SK-N-SH treated with all-trans-retinoic acid at 6 μM for 48 hours (cell line): ENCODE measurements at regions not wholly inside any gene's neighbourhood (a gene's known extent, or its start where the extent isn't known, plus 50 kb on each side); places are given as distances from the start of the nearest gene placed in this dataset.

ENCODE experiments used
- ATAC-seq: fragments of 200-7000 bp; cut with Tn5 transposase; 3 replicates; pipeline ENCODE4 v1.9.1; 2020; ENCODE audit warnings: mild to moderate bottlenecking, moderate library complexity
- ARNTL ChIP-seq: fragments of 450-650 bp; formaldehyde crosslinking; IDR thresholded peaks from 2 replicates; pipeline ENCODE4 v1.5.0; 2020; ENCODE audit warnings: low read depth, mild to moderate bottlenecking, moderate library complexity, borderline replicate concordance
- BACH2 ChIP-seq: fragments of 250-450 bp; sonication (Bioruptor Pico); IDR thresholded peaks from 2 replicates; pipeline ENCODE4 v1.9.0; 2021; ENCODE audit warnings: mild to moderate bottlenecking, borderline replicate concordance
- CSDC2 ChIP-seq: fragments of 250-450 bp; sonication (Bioruptor Pico); IDR thresholded peaks from 2 replicates; pipeline ENCODE4 v1.5.0; 2020; ENCODE audit warnings: mild to moderate bottlenecking, moderate library complexity
- ESRRG ChIP-seq: fragments of 250-450 bp; sonication (Bioruptor Pico); IDR thresholded peaks from 2 replicates; pipeline ENCODE4 v1.6.1; 2021; ENCODE audit warnings: mild to moderate bottlenecking
- GLIS3 ChIP-seq: fragments of 250-450 bp; sonication (Bioruptor Pico); IDR thresholded peaks from 2 replicates; pipeline ENCODE4 v1.5.0; 2020; ENCODE audit warnings: mild to moderate bottlenecking, moderate library complexity
- ISL1 ChIP-seq: fragments of 250-450 bp; sonication (Bioruptor Pico); IDR thresholded peaks from 2 replicates; pipeline ENCODE4 v2.1.2; 2022; ENCODE audit warnings: mild to moderate bottlenecking, moderate library complexity
- PPARA ChIP-seq: fragments of 250-450 bp; sonication (Bioruptor Pico); IDR thresholded peaks from 2 replicates; pipeline ENCODE4 v1.5.0; 2020; ENCODE audit warnings: mild to moderate bottlenecking, borderline replicate concordance
- RARB ChIP-seq: fragments of 250-450 bp; sonication (Bioruptor Pico); IDR thresholded peaks from 2 replicates; pipeline ENCODE4 v1.8.0; 2021; ENCODE audit warnings: mild to moderate bottlenecking, moderate library complexity
- SNAI2 ChIP-seq: fragments of 250-450 bp; sonication (Bioruptor Pico); IDR thresholded peaks from 2 replicates; pipeline ENCODE4 v1.5.0; 2020; ENCODE audit warnings: mild to moderate bottlenecking, moderate library complexity
- TCF4 ChIP-seq: fragments of 250-450 bp; sonication (Bioruptor Pico); IDR thresholded peaks from 2 replicates; pipeline ENCODE4 v1.8.0; 2021; ENCODE audit warnings: mild to moderate bottlenecking, moderate library complexity, borderline replicate concordance
- TOX ChIP-seq: fragments of 250-450 bp; sonication (Bioruptor Pico); IDR thresholded peaks from 2 replicates; pipeline ENCODE4 v1.8.0; 2021; ENCODE audit warnings: mild to moderate bottlenecking, moderate library complexity, borderline replicate concordance
- ZC3H10 ChIP-seq: fragments of 250-450 bp; sonication (Bioruptor Pico); IDR thresholded peaks from 2 replicates; pipeline ENCODE4 v1.5.1; 2021; ENCODE audit warnings: mild to moderate bottlenecking, moderate library complexity
- ZNF565 ChIP-seq: fragments of 450-650 bp; formaldehyde crosslinking; conservative IDR thresholded peaks from 2 replicates; pipeline ENCODE4 v1.5.0; 2020; ENCODE audit warnings: low read depth, mild to moderate bottlenecking, moderate library complexity
- ZNF70 ChIP-seq: fragments of 450-650 bp; formaldehyde crosslinking; IDR thresholded peaks from 2 replicates; pipeline ENCODE4 v1.5.0; 2020; ENCODE audit warnings: mild to moderate bottlenecking, moderate library complexity
- ZNF8 ChIP-seq: fragments of 450-650 bp; formaldehyde crosslinking; IDR thresholded peaks from 2 replicates; pipeline ENCODE4 v1.5.0; 2020; ENCODE audit warnings: mild to moderate bottlenecking, moderate library complexity
- TF ChIP-seq, protein P1 (sequence below): fragments of 250-450 bp; sonication (Bioruptor Pico); IDR thresholded peaks from 2 replicates; pipeline ENCODE4 v1.5.0; 2020; ENCODE audit warnings: mild to moderate bottlenecking, moderate library complexity
- TF ChIP-seq, protein P2 (sequence below): fragments of 250-450 bp; sonication (Bioruptor Pico); IDR thresholded peaks from 2 replicates; pipeline ENCODE4 v1.8.0; 2021; ENCODE audit warnings: low read depth, mild to moderate bottlenecking, moderate library complexity, borderline replicate concordance
- TF ChIP-seq, protein P3 (sequence below): fragments of 250-450 bp; sonication (Bioruptor Pico); IDR thresholded peaks from 2 replicates; pipeline ENCODE4 v1.5.1; 2020; ENCODE audit warnings: low read depth, mild to moderate bottlenecking, moderate library complexity
- TF ChIP-seq, protein P4 (sequence below): fragments of 250-450 bp; sonication (Bioruptor Pico); IDR thresholded peaks from 2 replicates; pipeline ENCODE4 v1.8.0; 2020; ENCODE audit warnings: mild to moderate bottlenecking, moderate library complexity, borderline replicate concordance
- TF ChIP-seq, protein P5 (sequence below): fragments of 250-450 bp; sonication (Bioruptor Pico); IDR thresholded peaks from 2 replicates; pipeline ENCODE4 v1.5.1; 2021; ENCODE audit warnings: mild to moderate bottlenecking, moderate library complexity

DNA sequence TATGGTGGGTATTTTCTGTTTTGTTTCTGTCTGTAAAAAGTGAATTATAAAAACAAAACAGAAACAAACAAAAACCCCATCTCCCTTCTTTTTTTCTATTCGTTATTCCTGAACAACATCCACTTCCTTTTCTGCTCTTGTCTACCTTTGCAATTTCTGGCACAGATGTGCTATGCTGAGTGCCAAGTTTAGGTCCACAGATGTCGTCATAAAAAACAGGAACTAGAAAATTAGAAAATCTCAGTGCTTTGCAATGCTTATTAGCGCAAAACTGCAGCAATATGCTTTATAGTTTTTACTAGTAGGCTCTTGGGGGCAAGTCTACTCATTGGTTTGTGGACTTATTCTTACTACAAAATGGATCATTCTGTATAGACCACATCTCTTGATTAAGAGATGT is 94.2 kb upstream of the PRKCQ start (continued):
- TF ChIP-seq, protein P1, sequence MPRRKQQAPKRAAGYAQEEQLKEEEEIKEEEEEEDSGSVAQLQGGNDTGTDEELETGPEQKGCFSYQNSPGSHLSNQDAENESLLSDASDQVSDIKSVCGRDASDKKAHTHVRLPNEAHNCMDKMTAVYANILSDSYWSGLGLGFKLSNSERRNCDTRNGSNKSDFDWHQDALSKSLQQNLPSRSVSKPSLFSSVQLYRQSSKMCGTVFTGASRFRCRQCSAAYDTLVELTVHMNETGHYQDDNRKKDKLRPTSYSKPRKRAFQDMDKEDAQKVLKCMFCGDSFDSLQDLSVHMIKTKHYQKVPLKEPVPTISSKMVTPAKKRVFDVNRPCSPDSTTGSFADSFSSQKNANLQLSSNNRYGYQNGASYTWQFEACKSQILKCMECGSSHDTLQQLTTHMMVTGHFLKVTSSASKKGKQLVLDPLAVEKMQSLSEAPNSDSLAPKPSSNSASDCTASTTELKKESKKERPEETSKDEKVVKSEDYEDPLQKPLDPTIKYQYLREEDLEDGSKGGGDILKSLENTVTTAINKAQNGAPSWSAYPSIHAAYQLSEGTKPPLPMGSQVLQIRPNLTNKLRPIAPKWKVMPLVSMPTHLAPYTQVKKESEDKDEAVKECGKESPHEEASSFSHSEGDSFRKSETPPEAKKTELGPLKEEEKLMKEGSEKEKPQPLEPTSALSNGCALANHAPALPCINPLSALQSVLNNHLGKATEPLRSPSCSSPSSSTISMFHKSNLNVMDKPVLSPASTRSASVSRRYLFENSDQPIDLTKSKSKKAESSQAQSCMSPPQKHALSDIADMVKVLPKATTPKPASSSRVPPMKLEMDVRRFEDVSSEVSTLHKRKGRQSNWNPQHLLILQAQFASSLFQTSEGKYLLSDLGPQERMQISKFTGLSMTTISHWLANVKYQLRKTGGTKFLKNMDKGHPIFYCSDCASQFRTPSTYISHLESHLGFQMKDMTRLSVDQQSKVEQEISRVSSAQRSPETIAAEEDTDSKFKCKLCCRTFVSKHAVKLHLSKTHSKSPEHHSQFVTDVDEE = no peak
- TF ChIP-seq SNAI2 (CRISPR knock-in tag) (no peak), GLIS3 (no peak)

DNA sequence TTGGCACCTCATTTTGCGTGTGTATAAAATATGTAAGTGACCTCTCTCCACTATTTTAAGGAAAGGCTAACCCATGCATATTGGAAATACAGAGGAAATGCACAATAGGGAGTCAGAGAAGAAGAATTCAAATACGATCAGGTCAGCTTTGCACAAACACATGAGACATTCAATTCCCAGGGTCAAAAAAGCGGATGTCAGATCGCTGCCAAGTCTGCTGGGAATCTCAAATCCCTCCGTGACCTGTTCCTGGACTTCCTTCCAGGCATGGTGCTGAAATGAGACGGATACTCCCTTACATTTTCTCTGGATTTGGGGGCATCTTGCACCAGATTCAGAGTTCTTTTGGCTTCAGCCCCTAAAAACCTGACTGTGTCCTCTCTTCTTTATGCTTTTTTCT is 91.9 kb upstream of the PRKCQ start:
- ATAC-seq = no peak
- TF ChIP-seq, protein P2, sequence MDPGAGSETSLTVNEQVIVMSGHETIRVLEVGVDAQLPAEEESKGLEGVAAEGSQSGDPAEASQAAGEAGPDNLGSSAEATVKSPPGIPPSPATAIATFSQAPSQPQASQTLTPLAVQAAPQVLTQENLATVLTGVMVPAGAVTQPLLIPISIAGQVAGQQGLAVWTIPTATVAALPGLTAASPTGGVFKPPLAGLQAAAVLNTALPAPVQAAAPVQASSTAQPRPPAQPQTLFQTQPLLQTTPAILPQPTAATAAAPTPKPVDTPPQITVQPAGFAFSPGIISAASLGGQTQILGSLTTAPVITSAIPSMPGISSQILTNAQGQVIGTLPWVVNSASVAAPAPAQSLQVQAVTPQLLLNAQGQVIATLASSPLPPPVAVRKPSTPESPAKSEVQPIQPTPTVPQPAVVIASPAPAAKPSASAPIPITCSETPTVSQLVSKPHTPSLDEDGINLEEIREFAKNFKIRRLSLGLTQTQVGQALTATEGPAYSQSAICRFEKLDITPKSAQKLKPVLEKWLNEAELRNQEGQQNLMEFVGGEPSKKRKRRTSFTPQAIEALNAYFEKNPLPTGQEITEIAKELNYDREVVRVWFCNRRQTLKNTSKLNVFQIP (CRISPR knock-in tag) = no peak
- no peak for TF ChIP-seq ARNTL
- no peak for TF ChIP-seq ZC3H10 (CRISPR knock-in tag)
- no peak for TF ChIP-seq PPARA
- no peak for TF ChIP-seq TCF4 (CRISPR knock-in tag)

DNA sequence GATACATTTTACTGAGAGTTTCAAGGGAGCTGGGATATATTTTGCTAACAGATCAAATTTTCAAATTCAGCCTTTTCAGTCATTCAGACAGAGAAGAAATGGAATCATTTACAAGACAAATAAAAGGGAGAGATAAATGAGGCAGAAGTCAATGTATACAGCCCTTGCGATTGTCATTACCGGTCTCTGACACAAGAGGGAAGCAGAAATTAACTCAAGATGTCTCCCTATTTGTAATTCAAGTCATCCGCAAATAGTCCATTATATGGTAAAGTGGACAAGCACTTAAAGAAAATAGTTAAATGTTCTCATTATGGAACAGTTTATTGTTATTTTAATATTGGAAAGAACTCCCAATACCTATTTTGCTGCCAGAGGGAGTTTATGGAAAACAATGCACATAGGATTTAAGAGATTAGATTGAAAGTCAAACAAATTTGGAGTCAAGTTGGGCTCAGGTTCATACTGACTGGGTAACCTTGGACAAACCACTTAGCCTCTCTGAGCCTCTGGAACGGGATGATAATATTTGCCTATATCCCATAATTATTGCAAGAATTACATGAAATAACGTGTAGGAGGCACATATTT is 89.3 kb upstream of the PRKCQ start:
- TF ChIP-seq, protein P3, sequence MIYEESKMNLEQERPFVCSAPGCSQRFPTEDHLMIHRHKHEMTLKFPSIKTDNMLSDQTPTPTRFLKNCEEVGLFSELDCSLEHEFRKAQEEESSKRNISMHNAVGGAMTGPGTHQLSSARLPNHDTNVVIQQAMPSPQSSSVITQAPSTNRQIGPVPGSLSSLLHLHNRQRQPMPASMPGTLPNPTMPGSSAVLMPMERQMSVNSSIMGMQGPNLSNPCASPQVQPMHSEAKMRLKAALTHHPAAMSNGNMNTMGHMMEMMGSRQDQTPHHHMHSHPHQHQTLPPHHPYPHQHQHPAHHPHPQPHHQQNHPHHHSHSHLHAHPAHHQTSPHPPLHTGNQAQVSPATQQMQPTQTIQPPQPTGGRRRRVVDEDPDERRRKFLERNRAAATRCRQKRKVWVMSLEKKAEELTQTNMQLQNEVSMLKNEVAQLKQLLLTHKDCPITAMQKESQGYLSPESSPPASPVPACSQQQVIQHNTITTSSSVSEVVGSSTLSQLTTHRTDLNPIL = no peak
- TF ChIP-seq CSDC2 (CRISPR knock-in tag) (no peak), ISL1 (no peak), ZNF565 (CRISPR knock-in tag) (no peak), PPARA (no peak), BACH2 (no peak)
- TF ChIP-seq, protein P4, sequence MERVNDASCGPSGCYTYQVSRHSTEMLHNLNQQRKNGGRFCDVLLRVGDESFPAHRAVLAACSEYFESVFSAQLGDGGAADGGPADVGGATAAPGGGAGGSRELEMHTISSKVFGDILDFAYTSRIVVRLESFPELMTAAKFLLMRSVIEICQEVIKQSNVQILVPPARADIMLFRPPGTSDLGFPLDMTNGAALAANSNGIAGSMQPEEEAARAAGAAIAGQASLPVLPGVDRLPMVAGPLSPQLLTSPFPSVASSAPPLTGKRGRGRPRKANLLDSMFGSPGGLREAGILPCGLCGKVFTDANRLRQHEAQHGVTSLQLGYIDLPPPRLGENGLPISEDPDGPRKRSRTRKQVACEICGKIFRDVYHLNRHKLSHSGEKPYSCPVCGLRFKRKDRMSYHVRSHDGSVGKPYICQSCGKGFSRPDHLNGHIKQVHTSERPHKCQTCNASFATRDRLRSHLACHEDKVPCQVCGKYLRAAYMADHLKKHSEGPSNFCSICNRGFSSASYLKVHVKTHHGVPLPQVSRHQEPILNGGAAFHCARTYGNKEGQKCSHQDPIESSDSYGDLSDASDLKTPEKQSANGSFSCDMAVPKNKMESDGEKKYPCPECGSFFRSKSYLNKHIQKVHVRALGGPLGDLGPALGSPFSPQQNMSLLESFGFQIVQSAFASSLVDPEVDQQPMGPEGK = no peak
- ATAC-seq = peak; percentile 87

DNA sequence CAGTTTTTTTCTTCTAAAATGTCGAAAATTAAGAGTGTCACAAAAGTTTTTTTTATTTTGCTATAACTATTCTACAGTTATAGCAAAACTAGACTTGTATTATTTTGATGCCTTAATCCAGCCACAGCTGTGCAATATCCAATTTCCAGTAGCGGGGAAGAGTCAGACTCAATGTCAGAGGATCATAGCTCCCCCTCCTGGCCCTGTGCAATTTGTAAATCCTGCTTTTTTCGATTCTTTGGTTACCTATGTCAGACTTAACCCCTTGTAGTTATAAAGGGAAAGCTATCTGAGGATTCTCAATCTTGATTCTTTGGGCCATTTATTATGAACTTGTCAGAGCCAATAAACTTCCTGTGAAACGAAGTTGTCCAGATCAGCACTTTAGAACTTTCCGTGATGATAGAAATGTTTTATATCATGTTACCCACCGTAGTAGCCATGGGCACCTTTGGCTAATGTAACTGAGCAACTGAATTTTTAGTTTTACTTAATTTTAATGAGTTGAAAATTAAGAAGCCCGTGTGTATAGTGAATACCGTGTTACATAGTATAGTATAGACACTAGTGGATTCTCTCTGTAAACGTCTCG is 87.7 kb upstream of the PRKCQ start:
- TF ChIP-seq SNAI2 (CRISPR knock-in tag) (no peak), ESRRG (CRISPR knock-in tag) (no peak), ZNF70 (no peak), ZC3H10 (CRISPR knock-in tag) (no peak), GLIS3 (no peak), ZNF8 (no peak), TOX (CRISPR knock-in tag) (no peak), PPARA (no peak), ARNTL (no peak), RARB (no peak), CSDC2 (CRISPR knock-in tag) (no peak)
- TF ChIP-seq, protein P5, sequence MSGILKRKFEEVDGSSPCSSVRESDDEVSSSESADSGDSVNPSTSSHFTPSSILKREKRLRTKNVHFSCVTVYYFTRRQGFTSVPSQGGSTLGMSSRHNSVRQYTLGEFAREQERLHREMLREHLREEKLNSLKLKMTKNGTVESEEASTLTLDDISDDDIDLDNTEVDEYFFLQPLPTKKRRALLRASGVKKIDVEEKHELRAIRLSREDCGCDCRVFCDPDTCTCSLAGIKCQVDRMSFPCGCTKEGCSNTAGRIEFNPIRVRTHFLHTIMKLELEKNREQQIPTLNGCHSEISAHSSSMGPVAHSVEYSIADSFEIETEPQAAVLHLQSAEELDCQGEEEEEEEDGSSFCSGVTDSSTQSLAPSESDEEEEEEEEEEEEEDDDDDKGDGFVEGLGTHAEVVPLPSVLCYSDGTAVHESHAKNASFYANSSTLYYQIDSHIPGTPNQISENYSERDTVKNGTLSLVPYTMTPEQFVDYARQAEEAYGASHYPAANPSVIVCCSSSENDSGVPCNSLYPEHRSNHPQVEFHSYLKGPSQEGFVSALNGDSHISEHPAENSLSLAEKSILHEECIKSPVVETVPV = no peak
- TF ChIP-seq, protein P2 (CRISPR knock-in tag) = no peak
- TF ChIP-seq, all 23 proteins: peak for 0
- ATAC-seq = peak; percentile 89
